HEK293 (cell line): ENCODE measurements at regions not wholly inside any gene's neighbourhood (a gene's known extent, or its start where the extent isn't known, plus 50 kb on each side); places are given as distances from the start of the nearest gene placed in this dataset.

Source experiments
- CTCF ChIA-PET: fragments of 350-600 bp; formaldehyde crosslinking; extraction: SDS; loops from one replicate; lab custom pipeline; 2021; ENCODE audit warnings: antibody characterized with exemption; lab: Yijun Ruan, JAX
- POLR2A ChIA-PET: fragments of 300-600 bp; formaldehyde crosslinking; extraction: SDS; loops from one replicate; lab custom pipeline; 2020; ENCODE audit warnings: antibody characterized with exemption, inconsistent platforms; lab: Yijun Ruan, JAX
- H3K27ac ChIP-seq: fragments of 200-500 bp; sonication (Bioruptor generic); 2 replicates; pipeline ENCODE4 v1.5.1; 2014; ENCODE audit warnings: low read depth, low read length, control low read depth, inconsistent platforms; ENCODE audit errors: extremely low read depth
- H3K36me3 ChIP-seq, 2 experiments: fragments of 200-500 bp in 1 of 2; sonication (Bioruptor generic) in 1 of 2; 1 replicate in 1 of 2; 2 replicates in 1 of 2; pipeline ENCODE4 v1.5.1; 2014 to 2017; ENCODE audit warnings: inconsistent platforms in 2 of 2, low read length in 2 of 2; ENCODE audit not compliant: control insufficient read depth in 2 of 2, insufficient read depth in 1 of 2
- H3K4me1 ChIP-seq: fragments of 200-500 bp; sonication (Bioruptor generic); 2 replicates; pipeline ENCODE4 v1.5.1; 2014; ENCODE audit warnings: mild to moderate bottlenecking, low read length, inconsistent platforms; ENCODE audit not compliant: control insufficient read depth, insufficient read depth
- H3K4me3 ChIP-seq: 2 replicates; pipeline ENCODE4 v1.5.1; 2011; ENCODE audit warnings: low read depth, mild to moderate bottlenecking, control low read depth, low read length, moderate library complexity
- H3K9me3 ChIP-seq: fragments of 200-500 bp; sonication (Bioruptor generic); 2 replicates; pipeline ENCODE4 v1.5.1; 2014; ENCODE audit warnings: low read depth, low read length, inconsistent platforms; ENCODE audit not compliant: control insufficient read depth, insufficient read depth
- KLF8 ChIP-seq: fragments of 450-650 bp; formaldehyde crosslinking; IDR thresholded peaks from 2 replicates; pipeline ENCODE4 v1.5.1; 2016; ENCODE audit warnings: missing biosample characterization, missing genetic modification characterization
- KLF9 ChIP-seq: fragments of 450-650 bp; formaldehyde crosslinking; IDR thresholded peaks from 2 replicates; pipeline ENCODE4 v1.5.1; 2016; ENCODE audit warnings: missing biosample characterization, missing genetic modification characterization, low read depth
- REST ChIP-seq: fragments of 450-650 bp; formaldehyde crosslinking; IDR thresholded peaks from 2 replicates; pipeline ENCODE4 v1.5.1; 2016; ENCODE audit warnings: missing biosample characterization, missing genetic modification characterization
- TRIM28 ChIP-seq: IDR thresholded peaks from 2 replicates; pipeline ENCODE4 v1.6.1; 2011; ENCODE audit warnings: low read length, control low read depth, borderline replicate concordance
- ZBTB44 ChIP-seq: fragments of 450-650 bp; IDR thresholded peaks from 2 replicates; pipeline ENCODE4 v1.5.1; 2018; ENCODE audit warnings: missing biosample characterization, mild to moderate bottlenecking, missing genetic modification characterization
- ZFHX2 ChIP-seq: fragments of 450-650 bp; formaldehyde crosslinking; conservative IDR thresholded peaks from 2 replicates; pipeline ENCODE4 v1.5.1; 2016; ENCODE audit warnings: missing biosample characterization, missing genetic modification characterization
- ZIC2 ChIP-seq: fragments of 450-650 bp; formaldehyde crosslinking; IDR thresholded peaks from 2 replicates; pipeline ENCODE4 v1.5.1; 2016; ENCODE audit warnings: missing biosample characterization, missing genetic modification characterization
- ZNF112 ChIP-seq: fragments of 450-650 bp; formaldehyde crosslinking; IDR thresholded peaks from 2 replicates; pipeline ENCODE4 v1.5.0; 2017; ENCODE audit warnings: missing biosample characterization, missing genetic modification characterization
- ZNF239 ChIP-seq: fragments of 450-650 bp; formaldehyde crosslinking; IDR thresholded peaks from 2 replicates; pipeline ENCODE4 v1.5.1; 2016; ENCODE audit warnings: missing biosample characterization, missing genetic modification characterization
- ZNF423 ChIP-seq: fragments of 450-650 bp; formaldehyde crosslinking; IDR thresholded peaks from 2 replicates; pipeline ENCODE4 v1.5.1; 2016; ENCODE audit warnings: missing biosample characterization, missing genetic modification characterization
- ZNF501 ChIP-seq: fragments of 450-650 bp; formaldehyde crosslinking; IDR thresholded peaks from 2 replicates; pipeline ENCODE4 v1.5.1; 2016; ENCODE audit warnings: missing biosample characterization, missing genetic modification characterization
- ZNF558 ChIP-seq: fragments of 450-650 bp; formaldehyde crosslinking; IDR thresholded peaks from 2 replicates; pipeline ENCODE4 v1.5.1; 2016; ENCODE audit warnings: missing biosample characterization, missing genetic modification characterization
- ZNF561 ChIP-seq: fragments of 450-650 bp; IDR thresholded peaks from 2 replicates; pipeline ENCODE4 v1.5.1; 2018; ENCODE audit warnings: missing biosample characterization, missing genetic modification characterization, borderline replicate concordance
- ZNF660 ChIP-seq: fragments of 450-650 bp; IDR thresholded peaks from 2 replicates; pipeline ENCODE4 v1.5.1; 2018; ENCODE audit warnings: missing biosample characterization, mild to moderate bottlenecking, missing genetic modification characterization
- ZSCAN30 ChIP-seq: fragments of 450-650 bp; IDR thresholded peaks from 2 replicates; pipeline ENCODE4 v1.5.1; 2018; ENCODE audit warnings: missing biosample characterization, mild to moderate bottlenecking, missing genetic modification characterization, moderate library complexity
- ZXDB ChIP-seq: fragments of 450-650 bp; formaldehyde crosslinking; IDR thresholded peaks from 2 replicates; pipeline ENCODE4 v1.5.1; 2016; ENCODE audit warnings: missing biosample characterization, missing genetic modification characterization
- TF ChIP-seq, protein P1 (sequence below): fragments of 450-650 bp; formaldehyde crosslinking; IDR thresholded peaks from 2 replicates; pipeline ENCODE4 v1.5.1; 2016; ENCODE audit warnings: missing biosample characterization, missing genetic modification characterization
- TF ChIP-seq, protein P2 (sequence below): fragments of 450-650 bp; formaldehyde crosslinking; IDR thresholded peaks from 2 replicates; pipeline ENCODE4 v1.5.1; 2016; ENCODE audit warnings: missing biosample characterization, missing genetic modification characterization
- TF ChIP-seq, protein P3 (sequence below): fragments of 450-650 bp; formaldehyde crosslinking; IDR thresholded peaks from 2 replicates; pipeline ENCODE4 v1.5.1; 2017; ENCODE audit warnings: missing biosample characterization, missing genetic modification characterization
- TF ChIP-seq, protein P4 (sequence below): fragments of 450-650 bp; formaldehyde crosslinking; IDR thresholded peaks from 2 replicates; pipeline ENCODE4 v1.5.1; 2016; ENCODE audit warnings: missing biosample characterization, missing genetic modification characterization, low read depth

DNA sequence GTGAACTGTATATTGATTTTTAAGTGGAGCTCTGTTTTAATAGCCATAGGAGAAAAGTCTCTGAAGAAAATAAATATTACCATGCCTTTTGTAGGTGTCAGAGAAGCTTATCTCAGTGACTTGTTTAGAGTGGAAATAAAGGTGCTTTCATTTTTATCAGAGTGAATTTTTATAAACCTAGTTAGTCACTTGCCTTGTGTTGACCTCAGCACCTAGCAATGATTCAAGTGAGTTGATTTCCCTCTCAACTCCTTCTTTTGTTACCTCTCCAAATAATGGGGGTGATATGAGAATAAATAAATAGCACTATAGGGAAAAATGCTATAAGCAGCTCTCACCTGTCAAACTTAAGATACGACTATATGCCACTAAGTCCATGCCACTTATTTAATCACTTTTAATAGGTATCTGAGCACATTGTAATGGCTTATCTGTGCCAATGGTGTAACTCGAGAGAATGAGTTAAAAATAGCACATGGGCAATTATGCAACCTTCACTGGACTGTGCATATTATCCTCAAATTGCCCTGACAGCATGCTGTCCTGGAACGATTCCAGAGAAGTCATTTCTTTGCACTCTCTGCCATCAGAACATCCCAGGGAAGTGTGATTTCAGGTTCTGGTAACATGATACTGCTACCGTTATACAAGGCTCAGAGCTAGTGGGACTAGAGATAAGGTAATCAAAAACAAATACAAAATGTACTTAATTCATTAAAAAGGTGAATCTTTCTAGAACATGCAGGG, 290.8 kb downstream of the CCDC85A start (continued):
- TF ChIP-seq TRIM28 (peak; percentile 93), ZNF561 (0 out of 2 replicates have a peak, but pooled peaks have one; percentile 55), ZNF239 (tag by site-specific recombination) (no peak), ZNF112 (tag by site-specific recombination) (no peak), ZNF660 (peak; percentile 80; the same call in 1 of the 2 replicates), REST (tag by site-specific recombination) (no peak), ZBTB44 (peak; percentile 87), ZSCAN30 (tag by site-specific recombination) (no peak), ZNF558 (tag by site-specific recombination) (no peak; the same call in 1 of the 2 replicates), KLF8 (tag by site-specific recombination) (peak; percentile 48; the same call in 1 of the 2 replicates), ZIC2 (tag by site-specific recombination) (peak; percentile 40; the same call in 1 of the 2 replicates), ZXDB (tag by site-specific recombination) (0 out of 2 replicates have a peak, but pooled peaks have one; percentile 18)
- TF ChIP-seq, protein P1, sequence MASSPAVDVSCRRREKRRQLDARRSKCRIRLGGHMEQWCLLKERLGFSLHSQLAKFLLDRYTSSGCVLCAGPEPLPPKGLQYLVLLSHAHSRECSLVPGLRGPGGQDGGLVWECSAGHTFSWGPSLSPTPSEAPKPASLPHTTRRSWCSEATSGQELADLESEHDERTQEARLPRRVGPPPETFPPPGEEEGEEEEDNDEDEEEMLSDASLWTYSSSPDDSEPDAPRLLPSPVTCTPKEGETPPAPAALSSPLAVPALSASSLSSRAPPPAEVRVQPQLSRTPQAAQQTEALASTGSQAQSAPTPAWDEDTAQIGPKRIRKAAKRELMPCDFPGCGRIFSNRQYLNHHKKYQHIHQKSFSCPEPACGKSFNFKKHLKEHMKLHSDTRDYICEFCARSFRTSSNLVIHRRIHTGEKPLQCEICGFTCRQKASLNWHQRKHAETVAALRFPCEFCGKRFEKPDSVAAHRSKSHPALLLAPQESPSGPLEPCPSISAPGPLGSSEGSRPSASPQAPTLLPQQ (tag by site-specific recombination) = peak; percentile 79
- TF ChIP-seq, protein P2, sequence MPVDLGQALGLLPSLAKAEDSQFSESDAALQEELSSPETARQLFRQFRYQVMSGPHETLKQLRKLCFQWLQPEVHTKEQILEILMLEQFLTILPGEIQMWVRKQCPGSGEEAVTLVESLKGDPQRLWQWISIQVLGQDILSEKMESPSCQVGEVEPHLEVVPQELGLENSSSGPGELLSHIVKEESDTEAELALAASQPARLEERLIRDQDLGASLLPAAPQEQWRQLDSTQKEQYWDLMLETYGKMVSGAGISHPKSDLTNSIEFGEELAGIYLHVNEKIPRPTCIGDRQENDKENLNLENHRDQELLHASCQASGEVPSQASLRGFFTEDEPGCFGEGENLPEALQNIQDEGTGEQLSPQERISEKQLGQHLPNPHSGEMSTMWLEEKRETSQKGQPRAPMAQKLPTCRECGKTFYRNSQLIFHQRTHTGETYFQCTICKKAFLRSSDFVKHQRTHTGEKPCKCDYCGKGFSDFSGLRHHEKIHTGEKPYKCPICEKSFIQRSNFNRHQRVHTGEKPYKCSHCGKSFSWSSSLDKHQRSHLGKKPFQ (tag by site-specific recombination) = peak; percentile 96

- CTCF ChIA-PET = interaction anchor here (0.6 kb wide), 1 partner anchor 1456 kb away, joined by 4 read pairs; no protein-coding TSS in a partner anchor
- H3K4me3 ChIP-seq = no peak overlapping the region
- peaks cover 15% of the 10 kb centered on the region for H3K4me1 ChIP-seq
- POLR2A ChIA-PET = no interaction called here
- no peak overlapping the region; the same call in 1 of the 2 replicates for H3K27ac ChIP-seq
- TF ChIP-seq ZNF501 = 0 out of 2 replicates have a peak, but pooled peaks have one; percentile 14
- no peak for TF ChIP-seq KLF9 (tag by site-specific recombination)
- TF ChIP-seq ZNF423 (tag by site-specific recombination) = no peak
- no peak for TF ChIP-seq ZFHX2 (tag by site-specific recombination)
- TF ChIP-seq, protein P3, sequence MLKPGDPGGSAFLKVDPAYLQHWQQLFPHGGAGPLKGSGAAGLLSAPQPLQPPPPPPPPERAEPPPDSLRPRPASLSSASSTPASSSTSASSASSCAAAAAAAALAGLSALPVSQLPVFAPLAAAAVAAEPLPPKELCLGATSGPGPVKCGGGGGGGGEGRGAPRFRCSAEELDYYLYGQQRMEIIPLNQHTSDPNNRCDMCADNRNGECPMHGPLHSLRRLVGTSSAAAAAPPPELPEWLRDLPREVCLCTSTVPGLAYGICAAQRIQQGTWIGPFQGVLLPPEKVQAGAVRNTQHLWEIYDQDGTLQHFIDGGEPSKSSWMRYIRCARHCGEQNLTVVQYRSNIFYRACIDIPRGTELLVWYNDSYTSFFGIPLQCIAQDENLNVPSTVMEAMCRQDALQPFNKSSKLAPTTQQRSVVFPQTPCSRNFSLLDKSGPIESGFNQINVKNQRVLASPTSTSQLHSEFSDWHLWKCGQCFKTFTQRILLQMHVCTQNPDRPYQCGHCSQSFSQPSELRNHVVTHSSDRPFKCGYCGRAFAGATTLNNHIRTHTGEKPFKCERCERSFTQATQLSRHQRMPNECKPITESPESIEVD (tag by site-specific recombination) = 0 out of 2 replicates have a peak, but pooled peaks have one; percentile 1
- TF ChIP-seq, protein P4, sequence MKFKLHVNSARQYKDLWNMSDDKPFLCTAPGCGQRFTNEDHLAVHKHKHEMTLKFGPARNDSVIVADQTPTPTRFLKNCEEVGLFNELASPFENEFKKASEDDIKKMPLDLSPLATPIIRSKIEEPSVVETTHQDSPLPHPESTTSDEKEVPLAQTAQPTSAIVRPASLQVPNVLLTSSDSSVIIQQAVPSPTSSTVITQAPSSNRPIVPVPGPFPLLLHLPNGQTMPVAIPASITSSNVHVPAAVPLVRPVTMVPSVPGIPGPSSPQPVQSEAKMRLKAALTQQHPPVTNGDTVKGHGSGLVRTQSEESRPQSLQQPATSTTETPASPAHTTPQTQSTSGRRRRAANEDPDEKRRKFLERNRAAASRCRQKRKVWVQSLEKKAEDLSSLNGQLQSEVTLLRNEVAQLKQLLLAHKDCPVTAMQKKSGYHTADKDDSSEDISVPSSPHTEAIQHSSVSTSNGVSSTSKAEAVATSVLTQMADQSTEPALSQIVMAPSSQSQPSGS (tag by site-specific recombination) = no peak
- no peaks in the 10 kb centered on the region for H3K36me3 ChIP-seq
- no peaks in the 10 kb centered on the region for H3K9me3 ChIP-seq
Measured at GRCh38 chr2:56475191-56475590, 291.4 kb downstream of the CCDC85A start.
